Stimulated activated CD8-positive, alpha-beta memory T cell treated with anti-CD3 and anti-CD28 coated beads, Interleukin-4, amount 100 ng/mL, for 48 hours (primary cell): ENCODE measurements at regions not wholly inside any gene's neighbourhood (a gene's known extent, or its start where the extent isn't known, plus 50 kb on each side); places are given as distances from the start of the nearest gene placed in this dataset.
"Not testable (repeated sequence)": the region's sequence is repeated elsewhere in the genome, so short reads cannot be mapped to it uniquely, and the experiment has no call there.

Source experiments
- DNase-seq: peaks from one replicate; pipeline ENCODE4 v3.0.0-alpha.2; 2020

DNA sequence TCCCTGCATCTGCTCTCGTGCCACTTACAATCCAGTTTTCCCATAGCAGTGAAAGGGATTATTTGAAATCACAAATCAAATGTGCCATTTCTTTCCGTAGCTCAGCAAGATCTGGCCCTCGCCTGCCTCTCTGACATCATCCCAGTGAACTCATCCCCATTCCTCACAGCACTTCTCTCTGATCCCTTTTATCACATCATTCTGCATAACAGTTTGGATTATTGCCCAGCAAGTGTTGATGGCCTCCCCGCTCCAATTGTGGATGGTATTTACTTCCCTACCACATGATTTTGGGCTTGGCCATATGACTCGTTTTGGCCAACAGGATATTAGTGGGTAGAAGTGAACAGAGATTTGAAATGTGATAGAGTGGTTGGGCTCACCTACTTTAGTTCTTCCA lies 185.0 kb downstream of the NPIPA7 start:
- not testable (repeated sequence) for DNase-seq

DNA sequence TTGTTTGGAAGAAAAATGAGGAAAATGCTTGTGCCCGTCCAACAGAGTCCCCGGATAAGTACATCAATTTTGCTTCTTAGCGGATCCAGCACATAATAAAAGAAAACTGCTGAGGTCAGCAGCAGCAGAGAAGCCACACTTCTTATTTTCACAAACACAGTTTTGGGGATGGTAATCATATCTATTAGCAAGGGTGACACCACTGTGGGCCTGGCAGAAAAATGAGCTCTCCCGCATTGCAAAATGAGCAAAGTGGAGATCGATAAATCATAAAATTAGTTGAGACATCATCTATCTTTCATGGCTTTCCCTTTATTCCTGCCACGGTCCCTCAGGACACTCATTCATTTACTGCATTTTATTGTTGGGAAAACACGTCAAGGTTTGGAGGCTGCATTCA lies 186.4 kb downstream of the NPIPA7 start:
- DNase-seq, result not testable (repeated sequence)

DNA sequence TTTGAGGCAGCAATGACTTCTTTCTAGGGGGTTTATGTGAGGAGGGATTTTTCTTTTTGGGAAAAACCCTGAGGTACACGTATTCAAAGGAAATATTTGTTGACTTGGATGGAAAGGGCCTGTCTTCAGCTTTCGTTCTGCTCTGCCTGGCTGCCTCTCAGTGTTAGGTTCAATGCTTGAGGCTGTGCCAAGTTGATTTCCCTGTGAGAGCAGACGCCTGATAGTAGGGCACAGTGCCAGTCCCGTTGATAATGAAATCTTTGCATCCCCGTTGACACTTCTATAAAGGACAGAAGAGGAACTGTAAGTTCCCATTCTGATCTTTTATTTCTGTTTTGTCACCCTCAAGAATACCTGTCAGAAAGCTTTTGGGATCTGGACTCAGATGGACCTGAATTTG lies 191.1 kb downstream of the NPIPA7 start:
- DNase-seq, result not testable (repeated sequence)

DNA sequence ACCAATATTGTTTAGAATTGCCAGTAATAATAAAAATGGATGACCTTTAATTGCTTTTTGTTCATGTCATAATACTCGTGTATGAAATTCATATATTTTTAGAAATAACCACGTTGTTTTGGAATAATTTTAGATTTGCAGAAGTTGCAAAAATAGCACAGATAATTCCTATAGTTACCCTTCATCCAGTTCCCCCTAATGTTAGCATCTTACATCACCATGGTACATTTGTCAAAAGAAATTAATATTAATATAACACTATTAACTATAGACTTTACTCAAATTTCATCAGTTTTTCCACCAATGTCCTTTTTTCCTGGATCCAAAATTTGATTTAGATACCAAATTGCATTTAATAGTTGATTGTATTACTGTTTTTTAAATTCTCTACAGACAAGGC lies 191.9 kb downstream of the NPIPA7 start:
- DNase-seq, result not testable (repeated sequence)

DNA sequence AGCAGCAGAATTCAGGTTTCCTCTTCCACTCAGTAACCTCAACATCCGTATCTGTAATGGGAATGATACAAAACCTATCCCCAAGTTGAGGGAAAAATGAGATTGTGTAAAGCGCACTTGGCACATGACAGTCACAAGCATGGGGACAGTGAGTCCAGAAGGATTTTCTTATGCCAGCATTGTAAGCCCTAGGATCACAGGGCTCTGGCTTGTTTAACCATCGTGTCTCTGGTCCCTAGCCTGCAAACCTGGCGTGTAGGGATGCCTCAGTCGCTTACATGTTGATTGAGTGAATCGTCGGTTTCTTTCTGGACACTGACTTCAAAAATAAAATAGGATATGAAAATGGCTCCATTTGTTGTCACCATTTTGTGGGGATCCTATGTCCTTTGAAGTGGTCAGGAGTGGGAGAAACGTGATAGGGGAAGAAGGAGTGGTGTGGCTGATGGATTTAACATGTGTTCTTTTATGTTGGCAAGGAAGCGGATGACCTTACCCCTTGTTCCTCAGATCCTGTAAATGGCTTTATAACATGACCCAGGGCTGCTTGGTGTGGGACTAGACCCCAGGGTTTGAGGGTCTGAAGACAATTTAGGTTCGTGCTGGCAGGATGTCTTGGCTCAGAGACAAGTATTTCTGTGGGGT lies 193.3 kb downstream of the NPIPA7 start:
- not testable (repeated sequence) for DNase-seq

DNA sequence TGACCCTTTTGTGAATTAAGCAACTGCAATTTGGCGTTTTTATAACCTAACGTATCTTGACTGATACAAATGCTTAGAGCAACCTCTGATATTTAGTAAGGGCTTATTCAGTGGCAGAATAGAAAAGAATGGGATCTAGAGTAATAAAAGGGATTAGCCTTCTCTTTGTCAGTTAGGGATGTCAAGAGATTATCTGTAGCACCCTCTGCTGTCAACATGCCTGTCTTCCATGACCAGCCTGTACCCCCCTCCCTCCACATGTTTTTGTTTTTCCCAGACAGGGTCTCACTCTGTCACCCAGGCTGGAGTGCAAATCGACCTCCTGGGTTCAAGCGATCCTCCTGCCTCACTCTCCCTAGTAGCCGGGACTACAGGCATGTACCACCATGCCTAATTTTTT lies 198.1 kb downstream of the NPIPA7 start:
- DNase-seq, result not testable (repeated sequence)

DNA sequence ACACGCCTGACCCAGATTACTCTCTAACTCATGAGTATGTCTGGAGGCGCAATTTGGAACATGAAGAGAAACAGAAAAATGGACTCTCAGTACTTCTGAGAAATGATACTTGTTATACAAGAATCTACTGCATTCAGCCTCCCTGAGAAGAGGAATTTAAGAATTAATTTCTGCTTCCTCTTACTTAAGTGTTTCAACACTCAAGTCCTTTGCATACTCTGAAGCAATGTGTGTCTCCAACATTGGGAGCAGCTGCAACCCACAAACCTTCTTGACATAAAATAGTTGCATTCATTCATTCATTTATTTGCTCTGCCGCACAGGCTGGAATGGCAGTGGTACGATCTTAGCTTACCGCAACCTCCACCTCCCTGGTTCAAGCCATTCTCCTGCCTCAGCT lies 199.8 kb downstream of the NPIPA7 start:
- no peak for DNase-seq

DNA sequence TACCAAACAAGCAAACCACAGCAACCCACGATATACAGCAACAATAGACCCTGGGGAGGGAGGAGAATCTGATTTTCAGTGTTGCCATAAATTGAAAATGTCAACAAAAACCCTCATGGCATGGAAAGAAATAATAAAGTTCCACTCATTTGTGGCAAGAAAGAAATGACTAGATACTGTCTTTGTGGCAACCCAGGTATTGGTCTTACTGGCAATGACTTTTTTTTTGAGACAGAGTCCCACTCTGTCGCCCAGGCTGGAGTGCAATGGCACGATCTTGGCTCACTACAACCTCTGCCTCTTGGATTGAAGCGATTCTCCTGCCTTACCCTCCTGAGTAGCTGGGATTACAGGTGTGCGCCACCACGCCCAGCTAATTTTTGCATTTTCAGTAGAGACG lies 204.0 kb downstream of the NPIPA7 start:
- not testable (repeated sequence) for DNase-seq

DNA sequence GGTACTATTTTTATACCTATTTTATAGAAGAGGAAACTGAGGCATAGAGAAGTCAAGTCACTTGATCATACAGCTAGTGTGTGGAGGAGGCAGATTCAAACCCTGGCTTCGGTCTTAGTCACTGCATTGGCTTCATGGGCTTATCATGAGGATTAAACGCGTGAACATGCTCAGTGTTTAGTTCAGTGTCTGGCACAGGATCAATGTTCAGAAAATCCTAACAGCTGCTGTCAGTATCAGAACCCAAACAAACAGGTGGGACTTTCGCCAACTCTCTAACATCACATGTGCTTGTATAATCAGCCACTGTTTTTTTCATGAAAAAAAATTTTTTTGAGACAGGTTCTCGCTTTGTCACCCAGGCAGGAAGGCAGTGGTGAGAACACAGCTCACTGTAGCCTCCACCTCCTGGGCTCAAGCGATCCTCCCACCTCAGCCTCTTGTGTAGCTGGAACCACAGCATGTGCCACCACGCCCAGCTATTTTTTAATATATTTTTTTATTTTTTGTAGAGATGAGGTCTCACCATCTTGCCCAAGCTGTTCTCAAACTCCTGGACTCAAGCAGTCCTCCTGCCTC lies 207.2 kb downstream of the NPIPA7 start:
- DNase-seq, result not testable (repeated sequence)

DNA sequence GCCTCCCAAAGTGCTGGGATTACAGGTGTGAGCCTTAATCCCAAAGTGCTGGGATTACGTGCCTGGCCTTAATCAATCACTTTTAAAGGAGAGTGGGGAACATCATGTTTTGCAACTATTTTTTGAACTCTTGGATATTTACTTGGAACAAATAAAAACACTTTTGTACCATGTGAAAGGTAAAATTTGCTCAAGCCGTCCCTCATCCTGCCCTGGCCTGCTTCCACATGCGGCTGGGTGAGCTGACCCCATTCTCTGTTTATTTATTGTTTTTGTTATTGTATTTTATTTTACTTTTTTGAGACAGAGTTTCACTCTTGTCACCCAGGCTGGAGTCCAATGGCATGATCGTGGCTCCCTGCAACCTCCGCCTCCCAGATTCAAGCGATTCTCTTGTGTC lies 208.0 kb downstream of the NPIPA7 start:
- DNase-seq, result not testable (repeated sequence)

DNA sequence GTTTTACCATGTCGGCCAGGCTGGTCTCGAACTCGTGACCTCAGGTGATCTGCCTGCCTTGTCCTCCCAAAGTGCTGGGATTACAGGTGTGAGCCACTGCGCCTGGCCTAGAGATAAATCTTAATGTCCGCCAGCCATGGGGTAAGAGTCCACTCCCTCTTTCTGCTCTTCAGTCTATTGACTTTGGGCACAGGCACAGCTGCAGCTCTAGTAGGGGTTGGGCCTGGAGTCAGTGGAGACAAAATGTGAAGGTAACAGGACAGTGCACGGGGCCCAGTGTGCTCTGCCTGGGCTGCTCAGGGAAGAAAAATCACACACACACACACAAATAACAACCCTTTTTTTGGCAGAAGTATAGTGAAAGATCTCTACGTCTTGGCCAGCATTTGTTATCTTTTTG lies 209.5 kb downstream of the NPIPA7 start:
- not testable (repeated sequence) for DNase-seq

DNA sequence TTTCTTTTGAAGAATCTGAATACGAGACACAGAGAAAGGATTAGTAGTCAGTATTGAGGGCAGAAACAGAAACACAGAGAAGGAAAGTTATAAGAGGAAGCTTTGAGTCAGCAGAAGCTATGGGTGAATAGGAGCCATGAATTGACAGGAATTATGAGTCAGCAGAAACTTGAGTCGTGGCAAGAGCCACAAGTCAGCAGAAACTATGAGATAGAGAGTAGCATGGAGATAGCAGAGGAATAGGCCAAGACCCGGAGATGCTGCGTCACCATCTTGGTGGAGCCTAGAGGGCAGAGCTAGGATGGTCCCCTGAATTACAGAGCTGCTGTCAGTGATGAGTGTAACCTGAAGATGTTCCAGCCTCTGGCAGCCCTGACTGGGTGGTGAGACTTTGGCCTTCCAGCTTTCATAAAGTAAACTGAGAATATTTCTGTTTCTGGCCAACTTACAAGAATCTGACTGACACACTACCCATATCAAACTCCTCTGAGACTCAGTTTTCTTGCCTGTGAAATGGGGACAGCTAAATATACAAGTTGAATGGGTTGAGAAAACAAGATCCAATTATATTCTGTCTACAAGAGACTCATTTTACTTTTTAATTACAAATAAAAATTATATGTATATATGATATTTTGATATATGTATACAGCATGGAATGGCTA lies 211.8 kb downstream of the NPIPA7 start:
- not testable (repeated sequence) for DNase-seq

DNA sequence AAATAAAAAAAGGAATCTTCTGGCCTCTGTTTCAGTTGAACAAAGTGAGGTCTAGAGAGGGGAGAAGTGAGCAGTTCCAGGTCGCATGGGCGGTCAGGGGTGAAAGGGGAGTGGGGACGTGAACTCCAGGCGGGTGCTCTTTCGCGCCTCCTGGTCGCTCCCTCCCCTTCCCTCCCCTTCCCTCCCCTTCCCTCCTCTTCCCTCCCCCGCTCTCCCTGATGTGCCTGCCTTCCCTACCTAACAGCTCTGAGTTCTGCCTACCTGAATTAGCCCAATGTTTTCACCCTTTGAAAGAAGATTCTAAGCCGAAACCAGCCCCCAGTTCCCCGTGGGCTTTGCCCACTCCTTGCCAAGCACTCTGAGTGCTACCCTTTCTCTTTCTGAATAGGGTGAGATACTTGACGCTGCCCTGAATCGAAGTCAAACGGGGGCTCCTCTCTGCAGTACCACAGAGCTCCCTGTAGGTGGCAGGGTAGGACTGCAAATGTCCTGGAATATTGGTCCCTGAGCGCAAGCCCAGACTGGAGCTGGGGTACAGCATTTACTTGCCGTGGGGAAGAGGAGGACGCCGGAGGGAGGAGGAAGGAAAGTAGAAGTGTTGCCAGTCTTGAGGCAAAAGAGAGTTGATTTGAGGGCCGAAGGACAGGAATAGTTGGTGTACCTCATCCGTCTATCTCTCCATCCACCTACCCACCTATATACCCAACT lies 214.4 kb downstream of the NPIPA7 start:
- peak; percentile 65 for DNase-seq

DNA sequence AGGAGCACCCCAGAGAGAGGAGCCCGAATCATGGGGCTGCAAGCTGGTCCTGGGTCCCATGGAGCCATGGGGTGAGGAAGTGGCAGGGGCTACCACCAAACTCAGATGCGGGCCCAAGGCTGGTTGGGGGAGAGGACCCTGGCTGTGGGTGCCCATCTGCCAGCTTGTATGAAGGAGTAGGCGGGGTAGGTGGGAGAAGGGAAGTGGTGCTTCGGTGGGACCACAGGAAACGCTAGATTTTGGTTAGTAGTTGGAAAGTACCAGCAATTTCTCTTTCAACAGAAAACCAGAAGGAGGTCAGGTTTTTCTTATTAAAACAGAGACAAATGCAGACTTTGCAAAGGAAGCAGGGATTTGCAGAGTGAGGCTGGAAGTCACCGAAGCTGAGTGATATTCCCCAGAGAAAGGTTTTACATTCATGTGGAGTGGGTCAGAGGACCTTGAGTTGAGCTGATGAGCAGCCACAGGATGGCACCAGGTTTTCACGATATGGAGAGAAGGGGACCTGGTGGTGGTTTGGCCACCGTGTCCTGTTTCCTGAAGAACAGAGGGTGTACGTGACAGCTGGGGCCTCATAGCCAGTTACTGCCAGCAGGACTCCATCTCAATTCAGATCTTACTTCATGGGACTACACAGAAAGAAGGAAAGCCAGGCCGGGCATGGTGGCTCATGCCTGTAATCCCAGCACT lies 216.2 kb downstream of the NPIPA7 start:
- not testable (repeated sequence) for DNase-seq

DNA sequence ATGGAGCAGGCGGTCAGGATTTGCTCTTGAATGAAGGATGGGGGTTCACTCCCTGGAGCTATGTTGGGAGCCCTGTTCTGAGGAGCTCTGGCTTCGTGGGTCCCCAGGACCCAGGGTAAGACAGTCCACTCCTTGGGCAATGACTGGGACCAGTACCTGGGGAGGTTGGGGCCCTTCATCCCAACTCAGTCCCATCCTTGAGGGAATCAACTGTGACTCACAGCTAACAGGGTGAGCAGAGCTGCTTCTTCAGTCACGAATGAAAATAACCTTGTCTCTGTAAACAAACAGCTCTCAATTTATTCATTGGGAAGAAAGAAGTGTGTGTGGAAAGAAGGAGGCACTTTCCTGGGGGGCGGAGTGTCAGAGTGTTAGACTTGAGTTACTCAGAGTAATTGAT lies 222.3 kb downstream of the NPIPA7 start:
- not testable (repeated sequence) for DNase-seq

DNA sequence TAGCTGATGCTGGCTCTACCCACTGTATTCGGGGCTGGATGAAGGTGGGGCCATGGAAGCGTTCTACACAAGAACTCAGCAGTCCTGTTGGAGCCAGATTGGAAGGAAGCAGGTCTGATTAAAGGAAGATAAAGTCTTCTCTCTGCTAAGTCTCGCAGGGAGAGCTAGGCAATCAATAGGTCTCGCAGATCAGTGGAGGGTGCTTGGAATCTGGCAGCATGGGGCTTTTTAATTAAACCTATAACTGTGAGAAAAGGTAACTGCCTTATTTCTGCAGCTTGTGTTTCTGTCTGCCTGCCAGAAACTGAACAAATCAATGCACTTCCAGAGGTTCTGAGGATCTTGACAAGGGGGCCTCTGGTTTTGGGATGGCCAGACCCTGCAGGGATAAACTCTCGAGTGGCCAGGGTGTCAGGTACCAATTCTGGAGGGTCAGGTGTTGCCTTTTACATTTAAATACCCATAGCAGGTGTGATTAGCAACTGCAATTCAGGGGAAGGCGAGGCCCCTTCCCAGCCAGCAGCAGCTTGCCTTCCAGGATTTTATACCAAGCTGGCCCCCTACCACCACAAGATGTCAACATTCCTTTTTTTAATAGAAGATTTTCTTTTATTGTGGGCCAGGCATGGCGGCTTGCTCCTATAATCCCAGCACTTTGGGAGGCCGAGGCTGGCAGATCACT lies 228.6 kb downstream of the NPIPA7 start:
- not testable (repeated sequence) for DNase-seq

DNA sequence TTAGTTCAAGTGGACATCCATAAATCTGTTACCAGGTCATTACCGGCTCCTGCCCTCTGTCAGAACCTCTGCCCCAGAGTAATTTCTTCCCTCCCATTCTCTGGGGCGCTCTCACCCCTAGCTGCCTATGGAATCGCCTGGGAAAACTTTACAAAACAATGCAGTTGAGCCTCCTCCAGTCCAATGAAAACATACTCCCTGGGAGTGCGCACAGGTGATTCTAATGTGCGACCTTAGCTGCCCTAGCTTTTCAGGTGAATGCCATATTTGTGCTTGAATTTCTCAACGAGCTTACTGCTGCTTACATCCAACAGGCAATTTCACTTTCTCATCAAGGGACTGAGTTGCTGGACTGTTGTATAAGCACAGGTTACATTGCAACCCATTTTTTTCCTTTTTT lies 230.7 kb downstream of the NPIPA7 start:
- DNase-seq, result not testable (repeated sequence)

DNA sequence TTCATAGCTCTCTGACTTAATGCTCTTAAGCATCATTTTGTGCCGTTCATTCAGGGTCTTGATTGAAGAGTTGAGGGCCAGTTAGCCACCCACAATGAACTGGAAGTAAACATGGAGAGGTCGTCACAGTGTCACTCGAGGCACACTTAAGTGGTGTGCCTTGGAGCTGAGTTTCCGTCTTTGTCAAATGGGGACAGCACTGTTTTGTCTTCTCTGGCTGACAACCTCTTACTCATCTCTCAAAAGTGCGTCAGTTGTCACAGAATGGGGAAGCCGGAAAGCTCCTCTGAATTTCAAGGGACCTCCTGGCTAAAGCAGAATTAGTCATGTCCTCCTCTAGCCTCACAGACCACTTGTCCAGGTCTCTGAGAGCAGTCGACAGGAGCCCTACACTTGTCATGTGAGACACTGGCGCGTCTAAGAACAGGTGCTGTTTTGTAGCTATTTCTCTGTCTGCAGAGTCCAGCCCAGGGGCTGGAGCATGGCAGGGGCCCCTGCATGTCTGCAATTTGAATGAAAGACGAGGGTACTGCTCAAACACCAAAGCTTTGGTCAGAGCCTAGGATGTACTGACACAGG lies 231.5 kb downstream of the NPIPA7 start:
- not testable (repeated sequence) for DNase-seq

DNA sequence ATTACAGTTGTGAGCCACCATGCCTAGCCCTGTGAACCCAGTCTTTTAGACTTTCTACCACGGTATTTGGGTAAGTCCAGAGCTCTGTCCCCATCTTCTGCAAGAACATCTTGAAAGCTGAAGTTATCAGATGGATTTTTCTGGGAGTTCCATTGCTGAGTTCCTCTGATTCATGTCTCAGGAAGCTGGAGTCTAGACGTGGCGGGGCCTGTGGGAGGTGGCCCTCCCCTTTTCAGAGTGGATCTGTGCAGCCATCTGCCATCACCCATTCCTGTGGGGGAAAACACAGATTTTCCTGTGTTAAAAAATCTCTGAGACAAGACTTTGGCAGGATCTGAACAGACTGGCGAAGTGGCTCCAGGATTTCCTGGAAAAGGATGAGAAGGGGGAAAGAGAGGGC lies 234.3 kb downstream of the NPIPA7 start:
- DNase-seq, result not testable (repeated sequence)

DNA sequence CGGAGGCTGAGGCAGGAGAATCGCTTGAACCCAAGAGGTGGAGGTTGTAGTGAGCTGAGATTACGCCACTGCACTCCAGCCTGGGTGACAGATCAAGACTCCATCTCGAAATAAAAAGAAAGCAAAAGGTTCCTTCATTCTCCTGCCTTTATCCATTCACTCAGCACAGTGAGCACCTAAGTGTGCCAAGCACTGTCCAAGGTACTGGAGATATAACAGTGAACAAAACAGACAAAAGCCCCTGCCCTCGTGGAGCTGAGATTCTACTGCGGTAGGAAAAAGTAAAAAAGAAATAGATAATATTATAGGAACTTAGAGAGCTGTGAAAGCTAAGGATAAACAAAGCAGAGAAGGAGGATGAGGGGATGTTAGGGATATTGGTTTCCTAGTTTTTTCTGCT lies 235.5 kb downstream of the NPIPA7 start:
- DNase-seq, result not testable (repeated sequence)

DNA sequence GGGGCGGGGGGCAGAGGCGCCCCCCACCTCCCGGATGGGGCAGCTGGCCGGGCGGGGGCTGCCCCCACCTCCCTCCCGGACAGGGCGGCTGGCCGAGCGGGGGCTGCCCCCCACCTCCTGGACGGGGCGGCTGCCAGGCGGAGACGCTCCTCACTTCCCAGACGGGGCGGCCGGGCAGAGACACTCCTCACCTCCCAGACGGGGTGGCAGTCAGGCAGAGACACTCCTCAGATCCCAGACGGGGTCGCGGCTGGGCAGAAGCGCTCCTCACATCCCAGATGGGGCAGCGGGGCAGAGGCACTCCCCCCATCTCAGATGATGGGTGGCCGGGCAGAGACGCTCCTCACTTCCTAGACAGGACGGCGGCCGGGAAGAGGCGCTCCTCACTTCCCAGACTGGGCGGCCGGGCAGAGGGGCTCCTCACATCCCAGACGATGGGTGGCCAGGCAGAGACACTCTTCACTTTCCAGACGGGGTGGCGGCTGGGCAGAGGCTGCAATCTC lies 240.1 kb downstream of the NPIPA7 start:
- not testable (repeated sequence) for DNase-seq

DNA sequence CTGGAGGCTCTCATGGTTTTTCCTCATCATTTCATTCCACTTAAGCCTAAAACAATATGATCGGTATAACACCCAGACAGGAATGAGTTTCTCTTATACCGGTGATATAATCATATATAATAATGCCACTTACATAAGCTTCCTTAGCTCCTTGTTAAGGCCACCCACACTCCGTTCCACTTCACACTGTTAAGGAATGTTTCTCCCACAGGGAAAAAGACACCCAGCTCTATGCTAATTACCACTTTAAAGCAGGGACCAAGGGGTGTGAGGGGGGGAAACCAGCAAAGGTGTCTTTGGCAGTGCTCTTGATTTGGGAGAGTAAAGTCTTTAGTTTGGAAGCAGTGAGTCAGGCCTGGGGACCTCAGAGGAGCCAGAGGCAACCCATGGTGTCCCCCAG lies 245.4 kb downstream of the NPIPA7 start:
- DNase-seq, result not testable (repeated sequence)
